ENCODE measurements at regions not wholly inside any gene's neighbourhood (a gene's known extent, or its start where the extent isn't known, plus 50 kb on each side); places are given as distances from the start of the nearest gene placed in this dataset.

GRCh38 chr2:181839811-181840210, 51.7 kb upstream of the ITPRID2 start:
- DNase-seq = no peak

- DNase-seq = no peak
Observed at GRCh38 chr2:181841079-181841478, 50.5 kb upstream of the ITPRID2 start.

Measured in dermis blood vessel endothelial cell (primary cell).